ENCODE measurements at regions not wholly inside any gene's neighbourhood (a gene's known extent, or its start where the extent isn't known, plus 50 kb on each side); places are given as distances from the start of the nearest gene placed in this dataset.
A peak's percentile ranks its signal among the peaks of the same experiment; 100 is the strongest.

- DNase-seq = no peak
- in situ Hi-C loops (cut with HindIII; ENCODE audit: low pct_ligation_motif_present, low pct_unique_long_range_greater_than_20kb, low sequenced_read_pairs) = no loop called here
These were observed 117.7 kb upstream of the ALDH1B1 start for GRCh38 chr9:38274800-38275199.

DNA sequence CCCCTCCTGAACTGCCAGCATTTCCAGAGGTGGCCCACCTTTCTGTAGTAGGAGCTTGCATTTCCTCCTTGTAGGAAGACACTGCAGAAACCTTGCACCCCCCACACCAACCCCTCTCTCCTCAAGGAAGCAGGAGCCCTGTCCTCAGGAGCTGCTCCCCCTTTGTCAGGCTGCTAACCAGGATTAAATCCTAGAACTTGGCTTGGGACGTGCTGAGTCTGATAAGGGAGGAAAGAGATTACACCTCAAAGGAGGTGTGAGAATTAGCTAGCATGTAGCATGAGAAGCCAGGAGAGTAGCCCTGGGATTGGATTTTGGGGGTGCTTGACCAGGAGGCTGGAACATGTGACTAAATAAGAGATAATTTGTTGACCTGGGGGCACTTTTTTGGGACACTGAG is 119.8 kb upstream of the ALDH1B1 start:
- in situ Hi-C loops (cut with HindIII; ENCODE audit: low pct_ligation_motif_present, low pct_unique_long_range_greater_than_20kb, low sequenced_read_pairs) = no loop called here
- no peak for DNase-seq

- in situ Hi-C loops (cut with HindIII; ENCODE audit: low pct_ligation_motif_present, low pct_unique_long_range_greater_than_20kb, low sequenced_read_pairs) = no loop called here
- DNase-seq = no peak
These were observed 120.7 kb upstream of the ALDH1B1 start for GRCh38 chr9:38271666-38272241.

- in situ Hi-C loops (cut with HindIII; ENCODE audit: low pct_ligation_motif_present, low pct_unique_long_range_greater_than_20kb, low sequenced_read_pairs) = no loop called here
- no peak for DNase-seq
These were observed 122.7 kb upstream of the ALDH1B1 start for GRCh38 chr9:38269775-38270174.

DNA sequence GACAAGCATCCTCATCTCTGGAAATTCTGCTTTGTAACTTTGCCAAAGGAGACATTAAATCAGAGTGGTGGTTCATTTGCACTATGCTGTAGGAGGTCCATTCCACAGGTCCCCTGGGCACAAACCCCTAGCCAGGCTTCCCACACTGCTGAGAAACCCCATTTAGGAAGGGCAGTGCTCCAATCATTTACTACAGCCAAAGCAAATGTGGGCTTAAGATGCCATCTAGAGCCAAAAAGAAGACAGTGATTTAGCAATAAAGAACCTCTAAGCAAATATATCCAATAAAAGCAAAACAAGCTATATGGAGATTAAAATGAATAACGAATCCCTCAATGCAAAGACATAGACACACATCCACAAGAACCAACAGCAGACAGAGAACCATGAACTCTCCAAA is 129.0 kb upstream of the ALDH1B1 start:
- in situ Hi-C loops (cut with HindIII; ENCODE audit: low pct_ligation_motif_present, low pct_unique_long_range_greater_than_20kb, low sequenced_read_pairs) = no loop called here
- peak; percentile 45 for DNase-seq

DNA sequence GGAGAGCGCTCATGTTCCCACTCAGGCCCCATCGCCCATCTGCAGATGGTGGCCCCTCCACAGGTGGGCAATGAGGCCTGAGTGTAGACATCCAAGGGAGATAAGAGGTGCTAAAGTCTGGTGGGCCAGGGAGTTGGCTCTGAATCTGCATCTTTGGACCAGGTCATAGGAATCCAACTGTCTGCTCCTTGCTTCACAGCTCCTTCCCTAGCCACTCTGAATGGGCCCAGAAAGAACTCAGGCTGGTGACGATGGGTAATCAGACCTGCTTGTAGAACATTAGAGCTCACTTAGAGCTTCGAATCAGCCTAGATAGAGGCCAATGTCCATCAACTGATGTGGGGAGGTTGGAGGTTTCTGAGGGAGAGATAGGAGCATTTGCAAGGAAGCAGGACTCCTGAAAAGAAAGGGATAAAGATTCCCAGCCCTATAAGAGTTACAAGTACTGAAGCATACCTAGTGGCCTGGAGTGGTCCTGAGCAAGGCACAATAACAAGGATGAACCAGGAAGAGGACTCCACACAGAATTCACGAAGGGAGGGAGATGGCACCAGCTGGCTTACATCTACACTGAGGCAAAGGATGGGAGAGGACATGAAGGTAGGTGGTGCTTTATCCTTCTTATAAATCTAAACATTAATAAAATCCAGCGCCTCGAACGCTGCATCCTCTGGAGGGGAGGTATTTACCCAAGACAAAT is 132.8 kb upstream of the ALDH1B1 start:
- DNase-seq = no peak
- in situ Hi-C loops (cut with HindIII; ENCODE audit: low pct_ligation_motif_present, low pct_unique_long_range_greater_than_20kb, low sequenced_read_pairs) = no loop called here

DNA sequence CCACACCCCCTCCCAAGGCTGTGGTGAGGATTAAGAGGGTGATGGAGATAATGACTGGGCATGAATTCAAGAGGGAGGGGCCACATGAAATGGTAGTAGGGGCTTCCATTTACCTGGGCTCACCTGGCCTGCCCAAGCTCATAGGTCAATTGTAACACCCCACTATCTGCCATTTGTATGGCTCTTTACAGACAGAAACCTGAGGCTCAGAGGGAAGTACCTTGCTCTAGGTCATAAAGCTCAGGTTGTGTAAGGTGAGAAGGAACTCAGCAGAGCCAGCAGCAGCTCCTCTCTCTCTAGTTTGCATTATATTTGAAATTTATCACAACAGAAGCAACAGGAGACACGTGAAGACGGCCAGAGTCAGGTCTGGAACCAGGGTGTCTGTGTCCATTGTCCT is 133.4 kb upstream of the ALDH1B1 start:
- DNase-seq = no peak
- in situ Hi-C loops (cut with HindIII; ENCODE audit: low pct_ligation_motif_present, low pct_unique_long_range_greater_than_20kb, low sequenced_read_pairs) = no loop called here

- in situ Hi-C loops (cut with HindIII; ENCODE audit: low pct_ligation_motif_present, low pct_unique_long_range_greater_than_20kb, low sequenced_read_pairs) = no loop called here
- DNase-seq = no peak
These were observed 134.8 kb upstream of the ALDH1B1 start for GRCh38 chr9:38257626-38258215.

GRCh38 chr9:38256461-38256860 is 136.0 kb upstream of the ALDH1B1 start:
- in situ Hi-C loops (cut with HindIII; ENCODE audit: low pct_ligation_motif_present, low pct_unique_long_range_greater_than_20kb, low sequenced_read_pairs) = no loop called here
- DNase-seq = no peak

- DNase-seq = no peak
- in situ Hi-C loops (cut with HindIII; ENCODE audit: low pct_ligation_motif_present, low pct_unique_long_range_greater_than_20kb, low sequenced_read_pairs) = no loop called here
These were observed 136.9 kb upstream of the ALDH1B1 start for GRCh38 chr9:38255599-38255998.

- DNase-seq = no peak
- in situ Hi-C loops (cut with HindIII; ENCODE audit: low pct_ligation_motif_present, low pct_unique_long_range_greater_than_20kb, low sequenced_read_pairs) = no loop called here
These were observed 137.7 kb upstream of the ALDH1B1 start for GRCh38 chr9:38254756-38255155.

DNA sequence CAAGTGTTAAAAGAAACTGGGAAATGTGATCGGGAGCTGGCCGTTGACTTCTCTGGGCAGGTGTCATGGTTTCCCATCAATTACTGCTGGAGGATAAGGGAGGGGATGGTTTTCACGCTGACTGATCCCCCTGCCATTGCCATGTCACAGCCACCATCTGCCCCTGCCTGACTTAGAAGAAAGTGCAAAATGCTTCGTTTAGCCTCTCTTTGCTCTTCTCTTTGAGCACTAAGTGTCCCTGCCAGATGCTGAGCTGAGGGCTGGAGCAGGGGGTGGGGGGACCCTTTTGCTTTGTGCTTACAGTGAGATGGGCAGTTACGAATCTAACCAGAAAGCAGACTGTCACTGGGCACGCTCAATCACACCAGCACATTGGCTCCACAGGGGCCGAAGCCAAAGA is 138.4 kb upstream of the ALDH1B1 start:
- in situ Hi-C loops (cut with HindIII; ENCODE audit: low pct_ligation_motif_present, low pct_unique_long_range_greater_than_20kb, low sequenced_read_pairs) = no loop called here
- DNase-seq = no peak

DNA sequence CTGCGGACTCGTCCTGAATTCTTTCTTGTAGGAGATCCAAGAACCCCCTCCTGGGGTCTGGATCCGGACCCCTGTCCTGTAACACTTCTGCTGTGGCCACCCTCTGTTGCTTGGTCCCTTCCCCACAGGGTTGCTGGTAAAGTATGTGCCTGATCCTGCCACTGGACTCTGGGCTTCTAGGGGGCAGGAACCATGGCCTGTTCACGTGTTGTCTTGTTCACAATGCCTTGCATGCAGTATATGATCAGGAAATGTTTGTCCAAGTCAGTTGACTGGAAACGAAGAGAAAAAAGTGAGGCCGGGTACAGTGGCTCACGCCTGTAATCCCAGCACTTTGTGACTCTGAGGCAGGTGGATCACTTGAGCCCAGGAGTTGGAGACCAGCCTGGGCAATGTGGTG is 139.3 kb upstream of the ALDH1B1 start:
- in situ Hi-C loops (cut with HindIII; ENCODE audit: low pct_ligation_motif_present, low pct_unique_long_range_greater_than_20kb, low sequenced_read_pairs) = no loop called here
- no peak for DNase-seq

- in situ Hi-C loops (cut with HindIII; ENCODE audit: low pct_ligation_motif_present, low pct_unique_long_range_greater_than_20kb, low sequenced_read_pairs) = no loop called here
- no peak for DNase-seq
These were observed 141.3 kb upstream of the ALDH1B1 start for GRCh38 chr9:38251036-38251860.

- no peak for DNase-seq
- in situ Hi-C loops (cut with HindIII; ENCODE audit: low pct_ligation_motif_present, low pct_unique_long_range_greater_than_20kb, low sequenced_read_pairs) = no loop called here
These were observed 142.0 kb upstream of the ALDH1B1 start for GRCh38 chr9:38250279-38251035.

- no peak for DNase-seq
- in situ Hi-C loops (cut with HindIII; ENCODE audit: low pct_ligation_motif_present, low pct_unique_long_range_greater_than_20kb, low sequenced_read_pairs) = no loop called here
These were observed 142.8 kb upstream of the ALDH1B1 start for GRCh38 chr9:38249587-38250210.

GRCh38 chr9:38249049-38249448 is 143.5 kb upstream of the ALDH1B1 start:
- DNase-seq = no peak
- in situ Hi-C loops (cut with HindIII; ENCODE audit: low pct_ligation_motif_present, low pct_unique_long_range_greater_than_20kb, low sequenced_read_pairs) = no loop called here

- in situ Hi-C loops (cut with HindIII; ENCODE audit: low pct_ligation_motif_present, low pct_unique_long_range_greater_than_20kb, low sequenced_read_pairs) = no loop called here
These were observed 145.7 kb upstream of the ALDH1B1 start for GRCh38 chr9:38246833-38247232.

More at GRCh38 chr9:38246833-38247232, 145.7 kb upstream of the ALDH1B1 start:
- no peak for DNase-seq
